Osteocyte (in vitro differentiated cells): ENCODE measurements at regions not wholly inside any gene's neighbourhood (a gene's known extent, or its start where the extent isn't known, plus 50 kb on each side); places are given as distances from the start of the nearest gene placed in this dataset.

Experiments
- DNase-seq: peaks from one replicate; pipeline ENCODE4 v3.0.0; 2021; ENCODE audit warnings: mixed read lengths; ENCODE audit not compliant: unreplicated experiment; ENCODE audit errors: extremely low spot score
- H3K27ac Mint-ChIP-seq: one replicate; pipeline ENCODE4 v1.8.0; 2021; ENCODE audit warnings: mild to moderate bottlenecking, mixed read lengths; ENCODE audit not compliant: unreplicated experiment
- H3K27me3 Mint-ChIP-seq: one replicate; pipeline ENCODE4 v1.8.0; 2021; ENCODE audit warnings: mixed read lengths; ENCODE audit not compliant: unreplicated experiment
- H3K36me3 Mint-ChIP-seq: one replicate; pipeline ENCODE4 v1.8.0; 2021; ENCODE audit warnings: mixed read lengths; ENCODE audit not compliant: unreplicated experiment
- H3K4me1 Mint-ChIP-seq: one replicate; pipeline ENCODE4 v1.8.0; 2021; ENCODE audit warnings: mixed read lengths; ENCODE audit not compliant: unreplicated experiment
- H3K4me3 Mint-ChIP-seq: one replicate; pipeline ENCODE4 v1.8.0; 2021; ENCODE audit warnings: mild to moderate bottlenecking, moderate library complexity, mixed read lengths; ENCODE audit not compliant: unreplicated experiment
- H3K9me3 Mint-ChIP-seq: one replicate; pipeline ENCODE4 v1.8.0; 2021; ENCODE audit warnings: mixed read lengths; ENCODE audit not compliant: unreplicated experiment
- CTCF ChIP-seq: fragments of 200-600 bp; sonication (generic); IDR thresholded peaks from 2 replicates; pipeline ENCODE4 v1.5.0; 2021; ENCODE audit warnings: antibody characterized with exemption, mild to moderate bottlenecking, moderate library complexity

GRCh38 chr7:115249080-115249479 lies 327.2 kb downstream of the MDFIC start:
- H3K27ac Mint-ChIP-seq: no peak overlapping the region
- H3K9me3 Mint-ChIP-seq: peaks cover 7% of the 10 kb centered on the region
- no peaks in the 10 kb centered on the region for H3K27me3 Mint-ChIP-seq
- DNase-seq: no peak
- H3K4me3 Mint-ChIP-seq: no peak overlapping the region
- TF ChIP-seq CTCF: no peak
- H3K4me1 Mint-ChIP-seq: peaks cover 10% of the 10 kb centered on the region
- no peaks in the 10 kb centered on the region for H3K36me3 Mint-ChIP-seq

GRCh38 chr7:115241151-115241550 lies 319.3 kb downstream of the MDFIC start:
- no peaks in the 10 kb centered on the region for H3K27me3 Mint-ChIP-seq
- no peak for TF ChIP-seq CTCF
- H3K9me3 Mint-ChIP-seq: no peaks in the 10 kb centered on the region

GRCh38 chr7:115240242-115240641 lies 318.3 kb downstream of the MDFIC start:
- DNase-seq: no peak
- H3K4me1 Mint-ChIP-seq: no peaks in the 10 kb centered on the region
- H3K27me3 Mint-ChIP-seq: no peaks in the 10 kb centered on the region
- no peak overlapping the region for H3K4me3 Mint-ChIP-seq
- TF ChIP-seq CTCF: no peak
- peaks cover 5% of the 10 kb centered on the region for H3K9me3 Mint-ChIP-seq
- H3K36me3 Mint-ChIP-seq: no peaks in the 10 kb centered on the region
- H3K27ac Mint-ChIP-seq: no peak overlapping the region

More at GRCh38 chr7:115241151-115241550, 319.3 kb downstream of the MDFIC start:
- Mint-ChIP-seq H3K27ac (no peak overlapping the region), H3K4me1 (no peaks in the 10 kb centered on the region), H3K4me3 (no peak overlapping the region), H3K36me3 (no peaks in the 10 kb centered on the region)
- DNase-seq: no peak

GRCh38 chr7:115235075-115235474 lies 313.2 kb downstream of the MDFIC start:
- TF ChIP-seq CTCF: no peak
- H3K36me3 Mint-ChIP-seq: no peaks in the 10 kb centered on the region
- H3K9me3 Mint-ChIP-seq: peaks cover 10% of the 10 kb centered on the region
- no peak for DNase-seq
- no peak overlapping the region for H3K4me3 Mint-ChIP-seq
- peaks cover 11% of the 10 kb centered on the region for H3K4me1 Mint-ChIP-seq
- no peak overlapping the region for H3K27ac Mint-ChIP-seq
- no peaks in the 10 kb centered on the region for H3K27me3 Mint-ChIP-seq

GRCh38 chr7:115233809-115234208 lies 311.9 kb downstream of the MDFIC start:
- Mint-ChIP-seq H3K27me3 (no peaks in the 10 kb centered on the region), H3K4me3 (no peak overlapping the region), H3K4me1 (peaks cover 11% of the 10 kb centered on the region), H3K36me3 (no peaks in the 10 kb centered on the region), H3K9me3 (peaks cover 10% of the 10 kb centered on the region), H3K27ac (no peak overlapping the region)
- DNase-seq: no peak
- no peak for TF ChIP-seq CTCF
